Lower lobe of right lung (tissue), 2 donors: ENCODE measurements at regions not wholly inside any gene's neighbourhood (a gene's known extent, or its start where the extent isn't known, plus 50 kb on each side); places are given as distances from the start of the nearest gene placed in this dataset.

Source experiments
- ATAC-seq, 2 donors: fragments of 200-7000 bp; cut with Tn5 transposase; one replicate each; pipeline ENCODE4 v1.9.1; 2020 to 2022; ENCODE audit warnings: mild to moderate bottlenecking in 2 of 2, moderate library complexity in 2 of 2
- DNase-seq: peaks from one replicate; pipeline ENCODE4 v3.0.0-alpha.2; 2020
- H3K27ac ChIP-seq: fragments of 200-600 bp; one replicate; pipeline ENCODE4 v1.8.0; 2022
- H3K27me3 ChIP-seq: fragments of 200-600 bp; one replicate; pipeline ENCODE4 v1.8.0; 2022; ENCODE audit warnings: low read depth
- H3K36me3 ChIP-seq: fragments of 200-600 bp; one replicate; pipeline ENCODE4 v1.8.0; 2022; ENCODE audit warnings: mild to moderate bottlenecking
- H3K4me1 ChIP-seq: fragments of 200-600 bp; one replicate; pipeline ENCODE4 v1.8.0; 2022
- H3K4me3 ChIP-seq: fragments of 200-600 bp; one replicate; pipeline ENCODE4 v1.8.0; 2022; ENCODE audit warnings: mild to moderate bottlenecking
- H3K9me3 ChIP-seq: fragments of 200-600 bp; one replicate; pipeline ENCODE4 v1.8.0; 2022
- intact Hi-C: fragments of 100-400 bp; cut with DNase I; formaldehyde crosslinking; loops from one replicate; pipeline ENCODE4 v1.11.0; 2022
- TF ChIP-seq, protein P1 (sequence below): fragments of 200-600 bp; IDR thresholded peaks from one replicate; pipeline ENCODE4 v1.8.0; 2022; ENCODE audit warnings: antibody characterized with exemption, mild to moderate bottlenecking
- donor health status: DM: no; HTN: yes; CAD: no; lungs with severe emphysema.

DNA sequence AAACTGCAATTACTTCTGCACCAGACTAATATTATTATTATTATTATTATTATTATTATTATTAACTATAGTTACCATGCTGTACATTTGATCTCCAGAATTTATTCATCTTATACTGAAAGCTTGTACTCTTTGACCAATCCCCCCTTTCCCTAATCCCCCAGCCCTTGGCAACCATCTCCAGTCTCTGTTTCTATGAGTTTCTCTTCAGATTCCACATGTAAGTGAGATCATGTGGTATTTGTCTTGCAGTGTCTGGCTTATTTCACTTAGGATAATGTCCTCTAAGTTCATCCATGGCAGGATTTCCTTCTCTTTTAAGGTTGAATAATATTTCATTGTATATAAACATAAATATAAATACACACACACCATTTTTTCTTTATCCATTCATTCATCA lies 287.0 kb upstream of the DAB2 start:
- Histone ChIP-seq H3K9me3 (no peaks in the 10 kb centered on the region), H3K36me3 (no peaks in the 10 kb centered on the region), H3K27me3 (no peaks in the 10 kb centered on the region), H3K4me3 (no peak overlapping the region), H3K4me1 (no peaks in the 10 kb centered on the region), H3K27ac (no peak overlapping the region)
- ATAC-seq (no peak), DNase-seq (no peak)
- intact Hi-C loops = no loop called here
- TF ChIP-seq, protein P1, sequence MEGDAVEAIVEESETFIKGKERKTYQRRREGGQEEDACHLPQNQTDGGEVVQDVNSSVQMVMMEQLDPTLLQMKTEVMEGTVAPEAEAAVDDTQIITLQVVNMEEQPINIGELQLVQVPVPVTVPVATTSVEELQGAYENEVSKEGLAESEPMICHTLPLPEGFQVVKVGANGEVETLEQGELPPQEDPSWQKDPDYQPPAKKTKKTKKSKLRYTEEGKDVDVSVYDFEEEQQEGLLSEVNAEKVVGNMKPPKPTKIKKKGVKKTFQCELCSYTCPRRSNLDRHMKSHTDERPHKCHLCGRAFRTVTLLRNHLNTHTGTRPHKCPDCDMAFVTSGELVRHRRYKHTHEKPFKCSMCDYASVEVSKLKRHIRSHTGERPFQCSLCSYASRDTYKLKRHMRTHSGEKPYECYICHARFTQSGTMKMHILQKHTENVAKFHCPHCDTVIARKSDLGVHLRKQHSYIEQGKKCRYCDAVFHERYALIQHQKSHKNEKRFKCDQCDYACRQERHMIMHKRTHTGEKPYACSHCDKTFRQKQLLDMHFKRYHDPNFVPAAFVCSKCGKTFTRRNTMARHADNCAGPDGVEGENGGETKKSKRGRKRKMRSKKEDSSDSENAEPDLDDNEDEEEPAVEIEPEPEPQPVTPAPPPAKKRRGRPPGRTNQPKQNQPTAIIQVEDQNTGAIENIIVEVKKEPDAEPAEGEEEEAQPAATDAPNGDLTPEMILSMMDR = no peak

GRCh38 chr5:39709032-39709431 lies 284.3 kb upstream of the DAB2 start:
- no peak for ATAC-seq
- H3K4me3 ChIP-seq = no peak overlapping the region
- no peaks in the 10 kb centered on the region for H3K27me3 ChIP-seq
- no peak overlapping the region for H3K27ac ChIP-seq
- H3K4me1 ChIP-seq = no peaks in the 10 kb centered on the region
- TF ChIP-seq, protein P1 = no peak
- no peaks in the 10 kb centered on the region for H3K9me3 ChIP-seq
- no peaks in the 10 kb centered on the region for H3K36me3 ChIP-seq
- intact Hi-C loops = no loop called here
- no peak for DNase-seq

DNA sequence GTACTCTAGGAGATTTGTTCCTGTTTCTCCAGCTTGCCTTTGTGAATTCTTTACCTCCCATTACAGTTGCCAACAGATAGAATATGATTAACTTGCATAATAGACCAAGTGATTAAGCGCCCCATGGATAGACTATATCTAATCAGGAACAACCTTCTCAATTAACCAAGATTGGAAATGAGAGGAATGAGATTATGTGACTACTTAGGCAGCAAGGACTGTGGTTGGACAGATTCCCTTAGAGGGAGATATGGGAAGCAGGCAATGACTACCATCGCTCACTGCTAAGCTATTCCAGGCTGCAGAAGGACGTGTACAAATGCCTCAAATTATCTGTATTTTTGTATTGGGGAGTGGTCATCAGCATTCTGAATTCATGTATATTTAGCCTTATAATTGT lies 278.1 kb upstream of the DAB2 start:
- DNase-seq (no peak), ATAC-seq (no peak)
- Histone ChIP-seq H3K27me3 (no peaks in the 10 kb centered on the region), H3K4me1 (no peaks in the 10 kb centered on the region), H3K9me3 (no peaks in the 10 kb centered on the region), H3K27ac (no peak overlapping the region), H3K36me3 (no peaks in the 10 kb centered on the region), H3K4me3 (no peak overlapping the region)
- intact Hi-C loops = no loop called here
- TF ChIP-seq, protein P1 = no peak

- Histone ChIP-seq H3K27ac (no peak overlapping the region), H3K9me3 (no peaks in the 10 kb centered on the region), H3K4me1 (no peaks in the 10 kb centered on the region), H3K27me3 (no peaks in the 10 kb centered on the region), H3K36me3 (no peaks in the 10 kb centered on the region), H3K4me3 (no peak overlapping the region)
- DNase-seq (no peak), ATAC-seq (no peak)
- TF ChIP-seq, protein P1 = no peak
- intact Hi-C loops = no loop called here
Measured at GRCh38 chr5:39700523-39700922, 275.7 kb upstream of the DAB2 start.

GRCh38 chr5:39698838-39699560 lies 274.2 kb upstream of the DAB2 start:
- H3K4me1 ChIP-seq = no peaks in the 10 kb centered on the region
- intact Hi-C loops = no loop called here
- H3K27ac ChIP-seq = no peak overlapping the region

More at GRCh38 chr5:39698838-39699560, 274.2 kb upstream of the DAB2 start:
- Histone ChIP-seq H3K36me3 (no peaks in the 10 kb centered on the region), H3K4me3 (no peak overlapping the region), H3K27me3 (no peaks in the 10 kb centered on the region), H3K9me3 (no peaks in the 10 kb centered on the region)
- DNase-seq = no peak
- TF ChIP-seq, protein P1 = no peak
- no peak for ATAC-seq
